ENCODE measurements at regions not wholly inside any gene's neighbourhood (a gene's known extent, or its start where the extent isn't known, plus 50 kb on each side); places are given as distances from the start of the nearest gene placed in this dataset.
"Not testable (repeated sequence)": the region's sequence is repeated elsewhere in the genome, so short reads cannot be mapped to it uniquely, and the experiment has no call there.

DNA sequence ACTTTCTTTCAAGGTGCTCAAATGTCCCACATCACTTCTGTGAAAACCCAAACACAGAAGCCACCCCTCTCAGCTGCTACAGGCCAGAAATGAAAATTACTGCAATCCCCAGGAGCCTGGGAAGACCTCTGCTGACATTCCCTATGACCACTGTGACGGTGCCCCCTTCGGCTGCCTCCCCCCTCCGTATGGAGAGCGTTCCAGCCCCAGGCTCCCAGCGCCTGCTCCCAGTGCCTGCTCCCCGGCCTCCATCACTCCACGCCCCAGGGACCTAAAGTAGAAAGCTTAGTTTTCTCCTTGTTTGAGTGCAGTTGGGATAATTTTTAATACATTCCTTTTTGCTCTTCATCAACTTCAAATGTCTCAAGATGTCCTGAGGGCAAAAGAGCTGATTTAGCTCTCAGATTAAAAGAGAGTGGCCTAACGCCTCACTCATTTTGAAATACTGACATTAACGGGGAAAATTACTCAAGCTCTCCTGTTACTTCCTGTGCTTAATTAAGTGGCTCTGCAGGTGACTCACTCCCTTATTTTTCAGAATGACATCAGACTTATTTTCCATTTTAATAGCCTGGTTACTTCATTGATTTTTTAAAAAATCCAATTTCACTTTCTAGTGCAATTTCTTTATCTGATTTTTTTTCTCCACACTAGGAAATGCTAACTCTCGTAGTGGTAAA lies 112.8 kb upstream of the PLGLB2 start:
- peak overlapping the region; percentile 56 for H3K27ac ChIP-seq (replicated peaks)
- not testable (repeated sequence) for H3K27me3 ChIP-seq (ENCODE audit: insufficient read depth, poor library complexity, severe bottlenecking); H3K4me3 ChIP-seq (replicated peaks; ENCODE audit: insufficient read depth, low read length); DNase-seq (ENCODE audit: low read depth in 1 of 2, low spot score in 1 of 2)

GRCh38 chr2:87636246-87636645 lies 111.6 kb upstream of the PLGLB2 start:
- not testable (repeated sequence) for H3K27ac ChIP-seq (replicated peaks); H3K27me3 ChIP-seq (ENCODE audit: insufficient read depth, poor library complexity, severe bottlenecking); H3K4me3 ChIP-seq (replicated peaks; ENCODE audit: insufficient read depth, low read length); DNase-seq (ENCODE audit: low read depth in 1 of 2, low spot score in 1 of 2)

- not testable (repeated sequence) for H3K27me3 ChIP-seq (ENCODE audit: insufficient read depth, poor library complexity, severe bottlenecking); H3K27ac ChIP-seq (replicated peaks); H3K4me3 ChIP-seq (replicated peaks; ENCODE audit: insufficient read depth, low read length); DNase-seq (ENCODE audit: low read depth in 1 of 2, low spot score in 1 of 2)
Measured at GRCh38 chr2:87636735-87637134, 111.2 kb upstream of the PLGLB2 start.

- not testable (repeated sequence) for H3K27ac ChIP-seq (replicated peaks); DNase-seq (ENCODE audit: low read depth in 1 of 2, low spot score in 1 of 2); H3K4me3 ChIP-seq (replicated peaks; ENCODE audit: insufficient read depth, low read length); H3K27me3 ChIP-seq (ENCODE audit: insufficient read depth, poor library complexity, severe bottlenecking)
Measured at GRCh38 chr2:87637249-87637990, 110.5 kb upstream of the PLGLB2 start.

- DNase-seq (ENCODE audit: low read depth in 1 of 2, low spot score in 1 of 2); H3K4me3 ChIP-seq (replicated peaks; ENCODE audit: insufficient read depth, low read length); H3K27me3 ChIP-seq (ENCODE audit: insufficient read depth, poor library complexity, severe bottlenecking); H3K27ac ChIP-seq (replicated peaks): not testable (repeated sequence)
Measured at GRCh38 chr2:87638114-87638807, 109.6 kb upstream of the PLGLB2 start.

DNA sequence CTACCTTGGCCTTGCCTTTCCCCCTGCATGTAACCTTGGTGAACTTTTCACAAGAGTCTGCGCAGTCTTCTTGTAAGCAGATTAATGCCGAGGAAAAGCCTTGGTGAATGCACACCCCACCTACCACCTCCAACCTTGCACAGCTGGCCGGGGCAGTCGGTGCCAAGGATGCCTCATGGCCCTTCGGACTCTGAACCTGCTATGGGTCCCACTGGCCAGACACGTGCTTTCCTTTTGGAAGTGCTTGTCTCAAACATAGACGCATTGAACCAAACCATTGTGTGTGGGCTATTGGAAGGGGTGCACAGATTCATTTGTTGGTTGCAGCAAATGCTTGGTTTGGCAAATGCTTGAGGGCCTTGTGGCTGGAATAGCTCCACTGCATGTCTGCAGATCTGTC lies 109.0 kb upstream of the PLGLB2 start:
- H3K4me3 ChIP-seq (replicated peaks; ENCODE audit: insufficient read depth, low read length); H3K27ac ChIP-seq (replicated peaks); H3K27me3 ChIP-seq (ENCODE audit: insufficient read depth, poor library complexity, severe bottlenecking); DNase-seq (ENCODE audit: low read depth in 1 of 2, low spot score in 1 of 2): not testable (repeated sequence)

- not testable (repeated sequence) for H3K4me3 ChIP-seq (replicated peaks; ENCODE audit: insufficient read depth, low read length); H3K27ac ChIP-seq (replicated peaks); H3K27me3 ChIP-seq (ENCODE audit: insufficient read depth, poor library complexity, severe bottlenecking)
- peak in 1 of 2 experiments; percentile 55 for DNase-seq (ENCODE audit: low read depth in 1 of 2, low spot score in 1 of 2)
Measured at GRCh38 chr2:87639801-87640440, 108.0 kb upstream of the PLGLB2 start.

DNA sequence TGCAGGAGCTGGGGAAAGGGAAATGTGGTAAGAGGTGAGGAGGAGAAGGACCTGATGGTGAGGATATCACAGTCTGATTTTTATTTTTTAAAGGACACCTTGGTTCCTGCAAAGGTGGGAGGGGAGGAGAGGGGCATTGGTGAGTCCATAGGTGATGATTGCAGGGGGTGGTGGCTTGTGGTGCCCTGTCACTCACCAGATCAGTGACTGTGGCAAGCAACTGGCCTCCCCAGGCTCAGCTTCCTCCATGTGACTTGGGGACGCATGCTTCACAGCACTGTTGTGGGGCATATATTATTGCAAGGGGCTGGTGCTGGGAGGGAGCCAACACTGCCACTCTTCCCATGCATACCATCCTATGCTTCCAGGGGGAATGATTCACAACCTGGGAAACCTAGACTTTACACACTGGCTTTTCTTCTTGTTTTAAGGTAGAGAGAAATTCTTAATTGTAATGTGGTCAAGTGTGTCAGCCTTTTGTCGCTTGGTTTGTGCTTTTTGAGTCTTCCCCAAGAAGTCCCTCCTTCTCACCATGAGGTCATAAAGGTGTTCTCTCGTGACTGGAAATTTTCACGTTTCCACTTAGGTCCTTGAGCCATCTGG lies 106.8 kb upstream of the PLGLB2 start:
- not testable (repeated sequence) for H3K4me3 ChIP-seq (replicated peaks; ENCODE audit: insufficient read depth, low read length); H3K27ac ChIP-seq (replicated peaks); H3K27me3 ChIP-seq (ENCODE audit: insufficient read depth, poor library complexity, severe bottlenecking); DNase-seq (ENCODE audit: low read depth in 1 of 2, low spot score in 1 of 2)

DNA sequence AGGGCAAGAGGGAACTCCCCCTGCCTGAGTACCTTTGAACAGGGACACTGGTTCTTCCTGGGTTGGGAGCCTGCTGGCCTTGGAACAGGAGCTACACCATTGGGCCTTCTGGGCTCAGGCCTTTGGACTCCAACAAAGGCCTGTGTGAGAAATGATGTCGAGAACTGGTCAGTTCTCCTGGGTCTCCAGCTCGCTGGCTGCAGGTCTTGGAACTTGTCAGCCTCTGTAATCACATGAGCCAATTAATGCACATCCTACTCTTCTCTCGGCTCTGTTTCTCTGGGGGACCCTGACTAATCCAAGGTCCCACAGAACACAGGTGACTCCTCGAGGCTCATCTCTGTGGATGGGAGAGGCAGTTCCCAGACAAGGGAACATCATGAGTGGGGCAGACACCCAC lies 104.7 kb upstream of the PLGLB2 start:
- DNase-seq (ENCODE audit: low read depth in 1 of 2, low spot score in 1 of 2); H3K27ac ChIP-seq (replicated peaks); H3K27me3 ChIP-seq (ENCODE audit: insufficient read depth, poor library complexity, severe bottlenecking); H3K4me3 ChIP-seq (replicated peaks; ENCODE audit: insufficient read depth, low read length): not testable (repeated sequence)

GRCh38 chr2:87647737-87648498 lies 100.0 kb upstream of the PLGLB2 start:
- DNase-seq (ENCODE audit: low read depth in 1 of 2, low spot score in 1 of 2); H3K27ac ChIP-seq (replicated peaks); H3K27me3 ChIP-seq (ENCODE audit: insufficient read depth, poor library complexity, severe bottlenecking); H3K4me3 ChIP-seq (replicated peaks; ENCODE audit: insufficient read depth, low read length): not testable (repeated sequence)

- not testable (repeated sequence) for H3K4me3 ChIP-seq (replicated peaks; ENCODE audit: insufficient read depth, low read length); H3K27me3 ChIP-seq (ENCODE audit: insufficient read depth, poor library complexity, severe bottlenecking); DNase-seq (ENCODE audit: low read depth in 1 of 2, low spot score in 1 of 2); H3K27ac ChIP-seq (replicated peaks)
Measured at GRCh38 chr2:87648815-87649214, 99.1 kb upstream of the PLGLB2 start.

DNA sequence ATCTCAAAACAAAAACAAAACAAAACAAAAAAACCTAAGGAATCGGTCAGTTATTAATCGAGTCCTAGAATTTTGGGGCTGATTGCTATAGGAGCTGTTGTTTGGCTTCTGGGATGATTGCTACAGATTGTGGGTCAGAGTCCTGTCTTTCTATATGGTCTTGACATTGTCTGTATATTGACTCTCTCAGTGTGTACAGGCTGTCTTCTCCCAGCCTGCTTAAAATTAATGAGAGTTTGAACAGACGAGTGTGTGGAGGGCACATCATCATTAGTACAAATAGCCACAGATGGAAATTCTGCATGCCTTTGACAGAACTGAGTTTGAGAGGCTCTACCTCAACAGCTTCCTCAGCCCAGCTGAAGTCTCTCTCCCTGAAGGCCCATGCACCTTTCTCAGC lies 98.0 kb upstream of the PLGLB2 start:
- H3K4me3 ChIP-seq (replicated peaks; ENCODE audit: insufficient read depth, low read length); DNase-seq (ENCODE audit: low read depth in 1 of 2, low spot score in 1 of 2); H3K27me3 ChIP-seq (ENCODE audit: insufficient read depth, poor library complexity, severe bottlenecking); H3K27ac ChIP-seq (replicated peaks): not testable (repeated sequence)

GRCh38 chr2:87650837-87651236 lies 97.0 kb upstream of the PLGLB2 start:
- H3K27me3 ChIP-seq (ENCODE audit: insufficient read depth, poor library complexity, severe bottlenecking); H3K27ac ChIP-seq (replicated peaks); H3K4me3 ChIP-seq (replicated peaks; ENCODE audit: insufficient read depth, low read length); DNase-seq (ENCODE audit: low read depth in 1 of 2, low spot score in 1 of 2): not testable (repeated sequence)

GRCh38 chr2:87651589-87651988 lies 96.3 kb upstream of the PLGLB2 start:
- H3K27me3 ChIP-seq (ENCODE audit: insufficient read depth, poor library complexity, severe bottlenecking); DNase-seq (ENCODE audit: low read depth in 1 of 2, low spot score in 1 of 2); H3K27ac ChIP-seq (replicated peaks); H3K4me3 ChIP-seq (replicated peaks; ENCODE audit: insufficient read depth, low read length): not testable (repeated sequence)
